ENCODE measurements at regions not wholly inside any gene's neighbourhood (a gene's known extent, or its start where the extent isn't known, plus 50 kb on each side); places are given as distances from the start of the nearest gene placed in this dataset.

GRCh38 chr6:44702292-44702691, 314.8 kb downstream of the CDC5L start:
- Mint-ChIP-seq H3K4me3 (no peak overlapping the region), H3K36me3 (no peaks in the 10 kb centered on the region), H3K27ac (peak overlapping the region; percentile 87), H3K9me3 (no peaks in the 10 kb centered on the region), H3K27me3 (no peaks in the 10 kb centered on the region), H3K4me1 (ENCODE audit: low read depth) (peaks cover 32% of the 10 kb centered on the region)
- intact Hi-C loops (cut with micrococcal nuclease), result loop anchor here (10.0 kb wide), 1 partner anchor 223 kb away; no protein-coding TSS in a partner anchor
- no peak for DNase-seq
- ChIA-PET POLR2A (interaction anchor here (0.6 kb wide), 1 partner anchor 17 kb away, joined by 3 read pairs; no protein-coding TSS in a partner anchor), CTCF (interaction anchor here (1.0 to 1.2 kb wide), 2 partner anchors 13 to 34 kb away, joined by 3 read pairs; no protein-coding TSS in a partner anchor)

DNA sequence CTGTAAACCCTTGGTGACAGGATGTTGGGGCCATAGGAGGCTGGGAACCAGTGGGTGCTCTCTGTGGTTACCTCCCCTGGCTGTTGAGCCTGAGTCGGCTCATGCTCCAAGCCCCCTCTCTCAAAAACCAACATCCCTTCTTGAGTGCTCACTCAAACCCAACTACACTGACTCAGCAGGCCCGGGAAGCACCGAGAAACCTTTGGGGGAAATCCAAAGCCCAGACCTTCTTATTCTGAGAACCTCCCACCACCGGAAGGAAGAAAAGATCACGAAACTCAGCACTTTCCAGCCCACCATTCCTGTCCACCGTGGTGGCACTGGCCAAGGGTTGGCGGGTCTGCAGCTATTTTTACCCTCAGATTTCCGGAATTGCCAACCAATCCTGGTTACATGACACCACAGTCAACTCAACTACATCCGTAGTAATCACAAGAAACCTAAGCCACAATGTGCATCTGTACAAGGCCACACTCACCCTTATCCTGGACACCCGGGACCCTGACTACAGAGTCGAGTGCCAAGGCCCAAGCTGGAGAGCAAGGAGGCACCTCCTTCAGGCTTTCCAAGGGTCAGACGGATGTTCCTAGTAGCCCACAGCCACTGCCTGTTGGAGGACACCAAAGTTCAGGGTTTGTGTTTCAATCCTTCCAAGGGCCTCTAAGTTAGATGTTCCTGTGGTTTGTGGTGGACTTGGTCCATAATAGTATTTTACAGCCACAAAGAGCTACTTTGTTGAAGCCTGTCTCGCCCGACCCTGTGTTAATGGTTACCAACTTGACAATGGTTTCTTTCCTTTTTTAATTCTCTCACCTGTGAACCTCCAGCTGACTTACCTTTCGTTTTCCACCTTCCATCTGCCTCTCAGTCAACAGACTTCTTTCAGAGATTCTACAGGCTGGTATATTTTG, 317.0 kb downstream of the CDC5L start:
- H3K36me3 Mint-ChIP-seq, result peaks cover 2% of the 10 kb centered on the region
- H3K4me3 Mint-ChIP-seq, result no peak overlapping the region
- H3K9me3 Mint-ChIP-seq, result peaks cover 7% of the 10 kb centered on the region
- POLR2A ChIA-PET, result interaction anchor here (0.7 kb wide), 1 partner anchor 197 kb away, joined by 3 read pairs; no protein-coding TSS in a partner anchor
- peak; percentile 82 for DNase-seq
- peaks cover 39% of the 10 kb centered on the region for H3K4me1 Mint-ChIP-seq (ENCODE audit: low read depth)
- intact Hi-C loops (cut with micrococcal nuclease), result loop anchor here (1.0 to 10.0 kb wide), 2 partner anchors 61 to 220 kb away; no protein-coding TSS in a partner anchor
- peak overlapping the region; percentile 87 for H3K27ac Mint-ChIP-seq
- no peaks in the 10 kb centered on the region for H3K27me3 Mint-ChIP-seq
- CTCF ChIA-PET, result interaction anchor here (0.7 to 1.6 kb wide), 2 partner anchors 49 to 179 kb away, joined by 3 to 5 read pairs; no protein-coding TSS in a partner anchor

GRCh38 chr6:44705596-44705995, 318.1 kb downstream of the CDC5L start:
- Mint-ChIP-seq H3K9me3 (peaks cover 7% of the 10 kb centered on the region), H3K36me3 (peaks cover 2% of the 10 kb centered on the region), H3K27ac (peak overlapping the region; percentile 50), H3K4me3 (no peak overlapping the region), H3K4me1 (ENCODE audit: low read depth) (peaks cover 39% of the 10 kb centered on the region), H3K27me3 (no peaks in the 10 kb centered on the region)
- no peak for DNase-seq
- ChIA-PET CTCF (interaction anchor here (1.6 kb wide), 1 partner anchor 50 kb away, joined by 5 read pairs; no protein-coding TSS in a partner anchor), POLR2A (no interaction called here)
- intact Hi-C loops (cut with micrococcal nuclease), result loop anchor here (10.0 kb wide), 1 partner anchor 219 kb away; no protein-coding TSS in a partner anchor

- DNase-seq, result no peak
- ChIA-PET POLR2A (no interaction called here), CTCF (interaction anchor here (1.6 kb wide), 1 partner anchor 50 kb away, joined by 5 read pairs; no protein-coding TSS in a partner anchor)
- Mint-ChIP-seq H3K4me1 (ENCODE audit: low read depth) (peaks cover 39% of the 10 kb centered on the region), H3K9me3 (peaks cover 7% of the 10 kb centered on the region), H3K27me3 (no peaks in the 10 kb centered on the region), H3K4me3 (no peak overlapping the region), H3K27ac (no peak overlapping the region), H3K36me3 (peaks cover 2% of the 10 kb centered on the region)
- intact Hi-C loops (cut with micrococcal nuclease), result loop anchor here (10.0 kb wide), 1 partner anchor 219 kb away; no protein-coding TSS in a partner anchor
Measured at GRCh38 chr6:44706011-44706410, 318.5 kb downstream of the CDC5L start.

DNA sequence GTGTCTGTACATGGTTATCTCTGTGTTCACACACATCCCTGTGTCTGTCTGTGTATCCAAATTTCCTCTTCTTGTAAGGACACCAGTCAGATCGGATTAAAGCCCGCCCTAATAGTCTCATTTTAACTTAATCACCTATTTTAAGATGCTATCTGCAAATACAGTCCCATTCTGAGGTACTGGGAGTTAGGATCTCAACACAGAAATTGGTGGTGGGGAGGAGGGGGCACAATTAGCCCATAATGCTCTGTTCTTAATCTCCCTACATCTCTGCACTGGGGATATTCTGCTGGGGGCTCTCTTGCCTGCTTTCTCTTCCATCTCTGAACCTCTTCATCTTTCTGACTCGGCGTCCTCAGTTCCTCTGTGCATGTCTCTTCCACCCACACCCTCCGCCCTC, 320.7 kb downstream of the CDC5L start:
- Mint-ChIP-seq H3K4me3 (no peak overlapping the region), H3K27ac (peak overlapping the region; percentile 52), H3K36me3 (peaks cover 2% of the 10 kb centered on the region), H3K4me1 (ENCODE audit: low read depth) (peaks cover 24% of the 10 kb centered on the region), H3K9me3 (peaks cover 7% of the 10 kb centered on the region), H3K27me3 (no peaks in the 10 kb centered on the region)
- CTCF ChIA-PET, result no interaction called here
- intact Hi-C loops (cut with micrococcal nuclease), result loop anchor here (10.0 kb wide), 1 partner anchor 217 kb away; no protein-coding TSS in a partner anchor
- DNase-seq, result no peak
- POLR2A ChIA-PET, result no interaction called here

DNA sequence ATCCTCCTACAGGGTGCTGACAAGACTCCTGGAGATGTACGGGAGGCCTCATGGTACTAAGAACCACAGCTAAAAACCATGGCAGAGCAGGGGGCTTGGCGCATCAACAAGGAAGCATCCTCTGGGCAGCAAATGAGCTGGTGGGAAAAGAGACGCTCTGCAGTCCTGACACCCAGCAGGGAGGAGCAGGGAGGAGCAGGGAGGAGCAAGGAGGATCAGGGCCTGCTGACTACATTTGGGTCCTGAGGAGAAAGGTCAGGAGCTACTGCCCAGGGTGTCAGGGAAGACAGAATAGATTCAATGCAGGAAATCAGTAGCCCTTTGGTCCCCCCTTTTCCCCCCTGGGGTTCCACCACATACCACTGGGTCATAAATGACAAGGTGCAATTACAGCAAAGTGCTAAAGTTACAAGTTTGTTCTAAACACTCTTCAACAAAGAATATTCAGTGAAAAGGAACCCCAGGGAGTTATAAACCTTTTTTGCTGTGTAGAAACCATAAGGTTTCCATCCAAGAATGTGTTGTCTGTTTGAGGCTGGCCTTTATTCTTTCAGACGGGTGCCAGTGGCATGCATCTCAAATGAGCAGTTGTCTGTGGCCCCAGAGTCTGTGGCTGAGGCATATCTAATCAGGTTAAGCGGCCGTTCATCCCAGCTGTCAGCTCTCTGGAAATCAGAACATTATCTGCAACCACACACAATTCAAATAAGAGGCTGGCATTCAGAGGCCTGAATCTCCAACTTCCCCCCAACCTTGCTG, 325.0 kb downstream of the CDC5L start:
- POLR2A ChIA-PET, result no interaction called here
- H3K27me3 Mint-ChIP-seq, result no peaks in the 10 kb centered on the region
- peaks cover 2% of the 10 kb centered on the region for H3K36me3 Mint-ChIP-seq
- intact Hi-C loops (cut with micrococcal nuclease), result no loop called here
- no peak overlapping the region for H3K4me3 Mint-ChIP-seq
- no peak for DNase-seq
- H3K27ac Mint-ChIP-seq, result no peak overlapping the region
- peaks cover 7% of the 10 kb centered on the region for H3K9me3 Mint-ChIP-seq
- H3K4me1 Mint-ChIP-seq (ENCODE audit: low read depth), result peaks cover 7% of the 10 kb centered on the region
- CTCF ChIA-PET, result interaction anchor here (1.9 kb wide), 1 partner anchor 56 kb away, joined by 8 read pairs; no protein-coding TSS in a partner anchor

GRCh38 chr6:44715188-44715587, 327.7 kb downstream of the CDC5L start:
- no peaks in the 10 kb centered on the region for H3K27me3 Mint-ChIP-seq
- ChIA-PET POLR2A (no interaction called here), CTCF (no interaction called here)
- no peak overlapping the region for H3K4me3 Mint-ChIP-seq
- no peaks in the 10 kb centered on the region for H3K36me3 Mint-ChIP-seq
- H3K4me1 Mint-ChIP-seq (ENCODE audit: low read depth), result no peaks in the 10 kb centered on the region
- intact Hi-C loops (cut with micrococcal nuclease), result no loop called here
- no peak for DNase-seq
- H3K27ac Mint-ChIP-seq, result no peak overlapping the region
- no peaks in the 10 kb centered on the region for H3K9me3 Mint-ChIP-seq

GRCh38 chr6:44715925-44716324, 328.4 kb downstream of the CDC5L start:
- intact Hi-C loops (cut with micrococcal nuclease), result no loop called here
- Mint-ChIP-seq H3K4me3 (no peak overlapping the region), H3K36me3 (no peaks in the 10 kb centered on the region), H3K27ac (no peak overlapping the region), H3K27me3 (no peaks in the 10 kb centered on the region), H3K4me1 (ENCODE audit: low read depth) (no peaks in the 10 kb centered on the region), H3K9me3 (no peaks in the 10 kb centered on the region)
- DNase-seq, result no peak
- POLR2A ChIA-PET, result no interaction called here
- CTCF ChIA-PET, result no interaction called here

- no peak for DNase-seq
- no peaks in the 10 kb centered on the region for H3K4me1 Mint-ChIP-seq (ENCODE audit: low read depth)
- ChIA-PET CTCF (no interaction called here), POLR2A (no interaction called here)
- no peaks in the 10 kb centered on the region for H3K36me3 Mint-ChIP-seq
- no peak overlapping the region for H3K27ac Mint-ChIP-seq
- no peaks in the 10 kb centered on the region for H3K27me3 Mint-ChIP-seq
- no peaks in the 10 kb centered on the region for H3K9me3 Mint-ChIP-seq
- intact Hi-C loops (cut with micrococcal nuclease), result no loop called here
- H3K4me3 Mint-ChIP-seq, result no peak overlapping the region
Measured at GRCh38 chr6:44717431-44717830, 329.9 kb downstream of the CDC5L start.

DNA sequence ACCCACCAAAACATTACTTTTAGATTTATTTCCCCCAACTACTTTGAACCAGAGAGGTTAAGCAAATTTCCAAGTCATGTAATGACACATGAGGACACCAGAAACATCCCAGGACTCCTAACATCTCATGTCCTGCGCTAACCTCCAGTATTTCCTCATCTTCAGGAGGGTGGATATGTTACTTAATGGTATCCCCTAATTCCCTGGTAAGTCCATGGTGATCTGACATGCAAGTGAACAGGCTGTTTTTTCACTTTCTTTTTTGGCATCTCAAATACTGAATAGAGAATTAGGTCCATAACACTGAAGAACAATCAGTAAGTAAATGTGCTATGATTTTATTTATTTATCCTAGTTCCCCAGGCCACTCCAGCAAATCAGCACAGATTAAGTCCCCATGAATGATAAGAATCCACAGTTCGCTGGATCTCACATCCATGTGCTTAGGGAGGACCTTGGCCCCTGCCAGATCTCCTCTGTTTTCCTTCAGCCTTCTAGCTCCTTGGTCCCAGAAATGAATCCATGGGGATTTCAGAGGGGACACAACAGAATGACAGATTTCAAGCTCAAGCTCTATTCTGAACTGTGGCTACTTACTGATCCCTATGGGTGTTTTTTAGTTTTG, 334.6 kb downstream of the CDC5L start:
- H3K27ac Mint-ChIP-seq, result no peak overlapping the region

DNA sequence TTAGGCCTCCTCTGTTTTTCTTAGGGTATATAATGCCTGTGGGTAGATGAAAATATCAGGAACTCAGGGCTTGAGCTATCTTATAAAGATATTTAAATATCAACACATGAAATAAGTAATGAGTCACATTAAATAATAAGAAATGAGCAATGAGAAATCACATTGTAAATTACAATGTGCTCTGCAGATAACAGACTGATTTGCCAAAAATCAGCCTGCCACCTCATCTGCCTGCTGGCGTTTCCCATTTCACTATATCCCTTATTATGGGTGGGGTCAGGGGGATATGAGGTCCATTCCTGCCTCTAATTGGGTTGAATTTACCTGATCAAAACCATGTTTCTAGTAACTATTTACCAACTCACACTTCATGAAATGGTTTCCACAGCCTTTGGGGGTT, 335.2 kb downstream of the CDC5L start:
- H3K9me3 Mint-ChIP-seq, result no peaks in the 10 kb centered on the region
- no peak overlapping the region for H3K27ac Mint-ChIP-seq
- intact Hi-C loops (cut with micrococcal nuclease), result no loop called here
- ChIA-PET CTCF (interaction anchor here (1.0 to 1.4 kb wide), 2 partner anchors 92 to 247 kb away, joined by 3 to 6 read pairs; no protein-coding TSS in a partner anchor), POLR2A (no interaction called here)
- no peak overlapping the region for H3K4me3 Mint-ChIP-seq
- DNase-seq, result no peak
- no peaks in the 10 kb centered on the region for H3K36me3 Mint-ChIP-seq
- H3K4me1 Mint-ChIP-seq (ENCODE audit: low read depth), result no peaks in the 10 kb centered on the region
- H3K27me3 Mint-ChIP-seq, result no peaks in the 10 kb centered on the region

More for the DNA sequence above, 334.6 kb downstream of the CDC5L start:
- ChIA-PET CTCF (interaction anchor here (1.0 to 1.4 kb wide), 2 partner anchors 92 to 246 kb away, joined by 3 to 6 read pairs; no protein-coding TSS in a partner anchor), POLR2A (no interaction called here)
- DNase-seq, result no peak
- no peak overlapping the region for H3K4me3 Mint-ChIP-seq
- no peaks in the 10 kb centered on the region for H3K27me3 Mint-ChIP-seq
- H3K36me3 Mint-ChIP-seq, result no peaks in the 10 kb centered on the region
- no peaks in the 10 kb centered on the region for H3K4me1 Mint-ChIP-seq (ENCODE audit: low read depth)
- H3K9me3 Mint-ChIP-seq, result no peaks in the 10 kb centered on the region
- intact Hi-C loops (cut with micrococcal nuclease), result no loop called here

Data from activated CD4-positive, alpha-beta memory T cell treated with anti-CD3 and anti-CD28 coated beads for 36 hours (primary cell).